ENCODE measurements at regions not wholly inside any gene's neighbourhood (a gene's known extent, or its start where the extent isn't known, plus 50 kb on each side); places are given as distances from the start of the nearest gene placed in this dataset.

DNA sequence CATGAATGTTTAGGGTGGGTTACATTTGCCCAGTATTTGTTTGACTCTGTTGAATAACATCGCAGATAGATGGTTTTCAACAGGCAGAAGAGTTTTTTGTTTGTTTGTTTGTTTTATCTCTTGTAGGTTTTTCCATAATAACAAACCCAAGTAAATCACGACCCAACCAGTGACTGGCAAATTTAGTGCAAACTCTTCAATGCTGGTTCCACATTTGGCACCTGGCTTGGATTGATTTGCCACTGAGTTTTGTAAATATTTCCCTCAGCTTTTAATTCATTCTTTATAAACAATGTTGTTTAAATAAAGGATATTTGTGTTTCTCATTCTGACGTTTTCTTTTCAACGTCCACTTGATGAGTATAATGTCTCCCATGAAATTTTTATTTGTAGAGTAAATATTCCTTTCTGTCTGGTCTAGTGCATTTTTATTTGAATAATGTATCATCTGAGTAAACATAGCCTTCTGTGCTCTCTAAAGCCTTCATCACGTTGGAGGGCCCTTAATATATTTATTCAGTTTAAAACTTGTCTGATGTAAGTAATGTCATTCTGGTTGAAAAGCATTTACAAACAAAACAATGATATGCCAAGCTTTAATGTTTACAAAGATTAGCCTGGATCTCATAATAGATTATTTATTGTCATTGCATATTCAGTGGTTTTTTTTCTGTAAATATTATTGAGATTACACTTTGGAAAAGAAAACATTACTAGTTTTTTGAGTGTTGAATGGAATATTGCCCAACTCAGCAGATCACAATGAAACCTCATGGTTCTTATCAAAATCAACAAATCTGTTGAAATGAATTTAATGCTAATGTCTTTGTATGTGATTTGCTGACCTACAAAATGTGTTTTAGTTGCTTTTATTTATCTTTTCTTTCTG is 90.4 kb upstream of the PEG3 start:
- H3K9me3 ChIP-seq: no peaks in the 10 kb centered on the region
- H3K36me3 ChIP-seq: no peaks in the 10 kb centered on the region
- 19 to 20% methylated on average over 5 of the region's 5 CpGs for WGBS, 2 donors
- DNase-seq (no peak), ATAC-seq (no peak), FAIRE-seq (no peak)
- no peak overlapping the region for H3K27ac ChIP-seq
- H3K27me3 ChIP-seq: no peaks in the 10 kb centered on the region
- intact Hi-C loops (cut with DNase I): no loop called here
- H3K4me3 ChIP-seq: no peak overlapping the region
- TF ChIP-seq, protein P1, sequence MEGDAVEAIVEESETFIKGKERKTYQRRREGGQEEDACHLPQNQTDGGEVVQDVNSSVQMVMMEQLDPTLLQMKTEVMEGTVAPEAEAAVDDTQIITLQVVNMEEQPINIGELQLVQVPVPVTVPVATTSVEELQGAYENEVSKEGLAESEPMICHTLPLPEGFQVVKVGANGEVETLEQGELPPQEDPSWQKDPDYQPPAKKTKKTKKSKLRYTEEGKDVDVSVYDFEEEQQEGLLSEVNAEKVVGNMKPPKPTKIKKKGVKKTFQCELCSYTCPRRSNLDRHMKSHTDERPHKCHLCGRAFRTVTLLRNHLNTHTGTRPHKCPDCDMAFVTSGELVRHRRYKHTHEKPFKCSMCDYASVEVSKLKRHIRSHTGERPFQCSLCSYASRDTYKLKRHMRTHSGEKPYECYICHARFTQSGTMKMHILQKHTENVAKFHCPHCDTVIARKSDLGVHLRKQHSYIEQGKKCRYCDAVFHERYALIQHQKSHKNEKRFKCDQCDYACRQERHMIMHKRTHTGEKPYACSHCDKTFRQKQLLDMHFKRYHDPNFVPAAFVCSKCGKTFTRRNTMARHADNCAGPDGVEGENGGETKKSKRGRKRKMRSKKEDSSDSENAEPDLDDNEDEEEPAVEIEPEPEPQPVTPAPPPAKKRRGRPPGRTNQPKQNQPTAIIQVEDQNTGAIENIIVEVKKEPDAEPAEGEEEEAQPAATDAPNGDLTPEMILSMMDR (IDR thresholded peaks at IDR 0.05): no peak
- H3K4me1 ChIP-seq: no peaks in the 10 kb centered on the region

DNA sequence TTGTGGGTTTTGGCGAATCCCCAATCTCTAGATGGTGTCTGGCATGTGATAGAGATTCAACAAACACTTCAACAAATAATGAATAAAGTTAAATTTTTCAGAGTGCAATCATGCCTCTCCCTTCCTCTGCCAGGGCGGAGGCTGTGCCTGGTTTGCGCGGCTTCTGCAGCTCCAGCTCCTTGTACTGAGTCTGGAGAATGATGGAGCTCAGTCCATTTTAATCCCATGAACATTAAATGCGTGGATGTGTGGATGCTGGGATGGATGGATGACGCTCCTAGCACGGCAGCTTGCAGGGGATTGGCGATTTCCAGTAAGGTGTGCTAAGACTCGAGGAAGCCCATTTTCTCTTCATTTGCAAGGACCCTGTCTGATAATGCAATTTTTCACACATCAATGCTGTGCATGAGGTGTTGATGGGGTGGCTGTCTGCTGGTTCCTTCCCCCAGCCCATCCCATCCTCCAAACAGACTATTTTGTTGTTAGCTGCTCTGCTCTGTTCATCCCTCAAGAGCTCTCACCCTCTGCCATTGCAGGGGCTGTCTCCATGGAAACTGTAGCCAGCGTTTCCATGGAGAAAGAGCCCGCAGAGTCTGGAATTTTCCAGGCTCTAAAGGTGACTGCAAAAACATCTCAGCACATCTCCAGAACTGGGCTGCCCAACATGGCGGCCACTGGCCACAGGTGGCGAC is 92.6 kb upstream of the PEG3 start:
- no peak overlapping the region for H3K27ac ChIP-seq
- no peaks in the 10 kb centered on the region for H3K9me3 ChIP-seq
- FAIRE-seq (no peak), ATAC-seq (no peak), DNase-seq (no peak)
- intact Hi-C loops (cut with DNase I): no loop called here
- no peak overlapping the region for H3K4me3 ChIP-seq
- H3K4me1 ChIP-seq: no peaks in the 10 kb centered on the region
- TF ChIP-seq, protein P1 (IDR thresholded peaks at IDR 0.05): no peak
- H3K36me3 ChIP-seq: no peaks in the 10 kb centered on the region
- no peaks in the 10 kb centered on the region for H3K27me3 ChIP-seq
- WGBS, 2 donors: 57 to 60% methylated on average over 13 of the region's 13 CpGs

DNA sequence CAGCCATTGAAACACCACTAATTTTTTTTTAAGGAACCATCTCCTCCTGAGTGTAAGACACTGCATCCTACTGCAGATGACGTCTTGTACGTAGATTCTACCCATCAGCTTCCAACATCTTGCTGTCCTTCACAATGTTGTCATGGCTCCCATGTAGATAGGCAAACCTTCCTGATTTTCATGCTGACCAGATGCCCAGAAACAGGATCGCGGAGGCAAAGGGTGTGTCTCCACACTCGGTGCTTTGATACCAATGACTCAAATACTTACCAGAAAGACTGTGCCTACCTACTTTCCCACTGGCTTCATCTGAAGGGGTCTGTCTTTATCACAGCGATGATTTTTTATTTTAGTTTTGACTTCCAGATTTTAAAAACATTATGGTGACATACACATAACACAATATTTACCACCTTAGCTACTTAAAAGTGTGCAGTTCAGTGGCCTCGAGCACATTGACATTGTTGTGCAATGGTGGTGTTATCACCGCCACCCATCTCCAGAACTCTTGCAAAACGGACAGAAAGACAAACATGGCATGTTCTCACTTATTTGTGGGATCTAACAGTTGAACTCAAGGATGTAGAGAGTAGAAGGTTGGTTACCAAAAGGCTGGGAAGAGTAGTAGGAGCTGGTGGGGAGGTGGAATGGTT is 94.0 kb upstream of the PEG3 start:
- H3K4me1 ChIP-seq: no peaks in the 10 kb centered on the region
- TF ChIP-seq, protein P1 (IDR thresholded peaks at IDR 0.05): no peak
- H3K9me3 ChIP-seq: no peaks in the 10 kb centered on the region
- no peak for DNase-seq
- H3K4me3 ChIP-seq: no peak overlapping the region
- WGBS, 2 donors: 51 to 61% methylated on average over 9 of the region's 9 CpGs
- intact Hi-C loops (cut with DNase I): no loop called here
- ATAC-seq: no peak
- no peaks in the 10 kb centered on the region for H3K27me3 ChIP-seq
- no peak overlapping the region for H3K27ac ChIP-seq
- no peak for FAIRE-seq
- no peaks in the 10 kb centered on the region for H3K36me3 ChIP-seq

DNA sequence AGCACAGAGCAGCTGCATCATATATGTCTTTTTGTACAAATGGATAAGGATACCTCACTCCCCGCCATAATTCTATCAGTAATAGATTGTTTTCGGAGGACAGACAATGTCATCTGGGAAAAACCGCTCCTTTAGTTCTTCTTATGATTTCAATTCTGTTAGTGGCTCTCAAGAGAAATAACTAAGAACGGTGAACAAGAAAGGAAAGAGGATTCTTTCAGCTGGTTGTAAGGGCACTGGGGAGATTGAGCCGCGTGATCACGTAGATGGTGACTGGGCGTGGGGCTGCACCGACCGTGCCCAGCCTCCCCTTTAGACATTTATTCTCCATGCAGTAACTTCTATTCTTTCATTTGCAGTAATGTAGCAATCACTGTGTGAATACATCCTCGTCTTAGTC is 99.4 kb upstream of the PEG3 start:
- no peaks in the 10 kb centered on the region for H3K27me3 ChIP-seq
- H3K36me3 ChIP-seq: no peaks in the 10 kb centered on the region
- ATAC-seq (no peak), FAIRE-seq (no peak), DNase-seq (no peak)
- no peak overlapping the region for H3K4me3 ChIP-seq
- TF ChIP-seq, protein P1 (IDR thresholded peaks at IDR 0.05): no peak
- no peak overlapping the region for H3K27ac ChIP-seq
- no peaks in the 10 kb centered on the region for H3K4me1 ChIP-seq
- WGBS, 2 donors: 73 to 86% methylated on average over 11 of the region's 11 CpGs
- no peaks in the 10 kb centered on the region for H3K9me3 ChIP-seq
- intact Hi-C loops (cut with DNase I): no loop called here

All from pancreas (tissue), 10 donors.